ENCODE measurements at regions not wholly inside any gene's neighbourhood (a gene's known extent, or its start where the extent isn't known, plus 50 kb on each side); places are given as distances from the start of the nearest gene placed in this dataset.

DNA sequence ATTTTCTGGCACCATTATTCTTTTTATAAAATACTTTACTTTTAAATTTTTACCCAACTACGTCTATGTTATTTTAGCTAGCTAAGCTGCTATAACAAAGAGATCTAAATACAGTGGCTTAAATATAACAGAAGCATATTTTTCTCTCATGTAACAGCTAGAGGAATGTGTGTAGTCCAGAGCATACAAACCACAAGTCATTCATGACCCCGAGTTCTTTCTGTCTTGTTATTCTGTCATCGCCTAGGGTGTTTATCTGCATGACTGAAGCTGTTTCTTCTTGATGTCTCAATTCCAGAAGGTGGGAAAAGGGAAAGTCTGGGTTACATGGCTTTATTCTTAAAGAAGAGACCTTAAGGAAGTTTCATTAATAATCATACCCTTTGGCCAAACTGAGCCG is 136.9 kb upstream of the RFX3 start:
- TF ChIP-seq CEBPB (IDR thresholded peaks at IDR 0.05) (no peak), REST (IDR thresholded peaks at IDR 0.05; ENCODE audit: low read depth) (no peak), EP300 (IDR thresholded peaks at IDR 0.05; ENCODE audit: borderline replicate concordance) (no peak), YY1 (IDR thresholded peaks at IDR 0.05; ENCODE audit: low read depth) (no peak), MAX (IDR thresholded peaks at IDR 0.05) (no peak), TCF12 (IDR thresholded peaks at IDR 0.05; ENCODE audit: low read depth) (no peak), RAD21 (IDR thresholded peaks at IDR 0.05; ENCODE audit: low read depth) (no peak), CREB1 (IDR thresholded peaks at IDR 0.05; ENCODE audit: low read depth) (no peak), TAF1 (IDR thresholded peaks at IDR 0.05; ENCODE audit: low read depth) (no peak), ZBTB7A (IDR thresholded peaks at IDR 0.05; ENCODE audit: low read depth) (no peak)

Measured in Ishikawa (cell line).